SK-N-MC (cell line): ENCODE measurements at regions not wholly inside any gene's neighbourhood (a gene's known extent, or its start where the extent isn't known, plus 50 kb on each side); places are given as distances from the start of the nearest gene placed in this dataset.

Source experiments
- EZH2 ChIP-seq: fragments of 200-600 bp; sonication (generic); IDR thresholded peaks from one replicate; pipeline ENCODE4 v1.6.1; 2017; ENCODE audit warnings: antibody characterized with exemption
- POLR2AphosphoS5 ChIP-seq: IDR thresholded peaks from 2 replicates; pipeline ENCODE4 v1.6.1; 2012; ENCODE audit warnings: mild to moderate bottlenecking, low read depth, low read length, borderline replicate concordance

- no peak for TF ChIP-seq POLR2AphosphoS5
- TF ChIP-seq EZH2: no peak
Measured at GRCh38 chr2:195555971-195556370, 101.1 kb upstream of the SLC39A10 start.
